ENCODE measurements at regions not wholly inside any gene's neighbourhood (a gene's known extent, or its start where the extent isn't known, plus 50 kb on each side); places are given as distances from the start of the nearest gene placed in this dataset.

DNA sequence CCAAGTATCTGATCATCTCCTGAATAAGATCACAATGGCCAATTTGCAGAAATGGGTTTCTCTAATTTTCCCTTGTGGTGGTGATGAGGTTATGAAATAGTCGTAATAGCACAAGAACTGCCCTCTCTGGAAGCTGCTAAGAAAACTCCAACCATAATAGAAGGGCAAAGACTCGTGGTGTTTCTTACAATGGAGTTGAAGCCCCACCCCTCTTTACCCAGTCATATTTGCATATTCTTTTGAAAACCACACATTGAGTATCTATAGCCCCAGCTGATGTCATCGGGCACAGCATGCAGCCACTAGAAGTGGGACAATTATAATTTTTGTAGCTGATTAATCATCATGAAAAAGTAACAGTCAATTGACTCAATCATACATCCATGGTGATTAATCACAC is 452.1 kb upstream of the POU3F2 start:
- TF ChIP-seq, protein P1, sequence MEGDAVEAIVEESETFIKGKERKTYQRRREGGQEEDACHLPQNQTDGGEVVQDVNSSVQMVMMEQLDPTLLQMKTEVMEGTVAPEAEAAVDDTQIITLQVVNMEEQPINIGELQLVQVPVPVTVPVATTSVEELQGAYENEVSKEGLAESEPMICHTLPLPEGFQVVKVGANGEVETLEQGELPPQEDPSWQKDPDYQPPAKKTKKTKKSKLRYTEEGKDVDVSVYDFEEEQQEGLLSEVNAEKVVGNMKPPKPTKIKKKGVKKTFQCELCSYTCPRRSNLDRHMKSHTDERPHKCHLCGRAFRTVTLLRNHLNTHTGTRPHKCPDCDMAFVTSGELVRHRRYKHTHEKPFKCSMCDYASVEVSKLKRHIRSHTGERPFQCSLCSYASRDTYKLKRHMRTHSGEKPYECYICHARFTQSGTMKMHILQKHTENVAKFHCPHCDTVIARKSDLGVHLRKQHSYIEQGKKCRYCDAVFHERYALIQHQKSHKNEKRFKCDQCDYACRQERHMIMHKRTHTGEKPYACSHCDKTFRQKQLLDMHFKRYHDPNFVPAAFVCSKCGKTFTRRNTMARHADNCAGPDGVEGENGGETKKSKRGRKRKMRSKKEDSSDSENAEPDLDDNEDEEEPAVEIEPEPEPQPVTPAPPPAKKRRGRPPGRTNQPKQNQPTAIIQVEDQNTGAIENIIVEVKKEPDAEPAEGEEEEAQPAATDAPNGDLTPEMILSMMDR (conservative IDR thresholded peaks at IDR 0.05; ENCODE audit: low read depth, low read length), result no peak
- no peak for TF ChIP-seq EZH2 (IDR thresholded peaks at IDR 0.05; ENCODE audit: borderline replicate concordance, low read depth, low read length, poor library complexity, severe bottlenecking)
